Body of pancreas (tissue), 4 donors: ENCODE measurements at regions not wholly inside any gene's neighbourhood (a gene's known extent, or its start where the extent isn't known, plus 50 kb on each side); places are given as distances from the start of the nearest gene placed in this dataset.

Experiments used
- ATAC-seq: fragments of 150-250 bp; one replicate; pipeline ENCODE4 v1.9.1; 2016
- DNase-seq, 4 donors: peaks; one replicate each; pipeline ENCODE4 v3.0.0-alpha.2; 2019
- H3K27ac ChIP-seq, 4 donors: fragments of 200-600 bp; sonication (generic); 1 replicate in 3 of 4; 2 replicates in 1 of 4; pipeline versions ENCODE4 v1.5.1 to v1.6.1; 2016 to 2019; ENCODE audit warnings: mild to moderate bottlenecking in 1 of 4, mixed read lengths in 1 of 4, moderate library complexity in 1 of 4
- H3K27me3 ChIP-seq, 2 donors: fragments of 200-600 bp; sonication (generic); one replicate each; pipeline ENCODE4 v1.6.0; 2016; ENCODE audit warnings: mild to moderate bottlenecking in 1 of 2
- H3K36me3 ChIP-seq, 2 donors: fragments of 200-600 bp; sonication (generic); replicated peaks in 1 of 2; 2 replicates each; pipeline ENCODE4 v1.5.1; 2016; ENCODE audit warnings: low read depth in 2 of 2; ENCODE audit not compliant: insufficient read depth in 1 of 2
- H3K4me1 ChIP-seq: fragments of 200-600 bp; sonication (generic); one replicate; pipeline ENCODE4 v1.6.0; 2016
- H3K4me3 ChIP-seq, 2 donors: fragments of 200-600 bp; sonication (generic); 1 replicate in 1 of 2; 2 replicates in 1 of 2; pipeline ENCODE4 v1.5.1; 2016 to 2019
- H3K9me3 ChIP-seq, 3 donors: fragments of 200-600 bp; sonication (generic); 1 replicate in 2 of 3; 2 replicates in 1 of 3; pipeline ENCODE4 v1.5.1; 2016
- POLR2A ChIP-seq, 3 donors: fragments of 450-650 bp; IDR thresholded peaks; one replicate each; pipeline ENCODE4 v1.6.1; 2016; ENCODE audit warnings: antibody characterized with exemption in 3 of 3, mild to moderate bottlenecking in 2 of 3
- WGBS, 2 donors: methylation state at CpG; one replicate each; pipeline ENCODE4 v1.1.5; 2017; 5-methylcytosine and 5-hydroxymethylcytosine counted together
- intact Hi-C: fragments of 100-400 bp; cut with DNase I; formaldehyde crosslinking; loops from one replicate; pipeline ENCODE4 v1.15.1; 2023
- TF ChIP-seq, protein P1 (sequence below), 7 experiments: fragments of 450-650 bp in 4 of 7; fragments of 200-600 bp in 3 of 7; sonication (generic) in 3 of 7; IDR thresholded peaks; one replicate each; pipeline ENCODE4 v1.5.1; 2016 to 2019; ENCODE audit warnings: antibody characterized with exemption in 7 of 7

DNA sequence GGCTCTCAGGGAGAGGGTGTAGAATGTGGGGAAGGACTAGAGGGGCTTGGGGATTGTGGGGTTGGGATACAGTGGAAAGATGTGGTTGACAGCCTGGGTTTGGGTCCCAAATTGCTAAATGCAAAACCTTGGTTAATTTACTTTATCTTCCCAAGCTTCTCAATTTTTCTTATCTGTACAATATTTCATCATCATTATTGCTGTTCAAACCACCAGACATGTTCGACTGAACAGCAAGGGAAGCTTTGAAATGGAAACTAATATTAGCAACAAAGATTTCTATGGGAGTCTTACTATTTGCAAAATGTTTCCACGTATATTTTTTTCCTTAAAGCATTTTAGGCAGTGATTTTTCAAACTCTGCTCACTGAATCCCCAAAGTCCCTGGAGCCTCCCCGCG lies 67.0 kb upstream of the KAZN start:
- ATAC-seq: no peak
- TF ChIP-seq POLR2A (IDR thresholded peaks at IDR 0.05): no peak
- TF ChIP-seq, protein P1, sequence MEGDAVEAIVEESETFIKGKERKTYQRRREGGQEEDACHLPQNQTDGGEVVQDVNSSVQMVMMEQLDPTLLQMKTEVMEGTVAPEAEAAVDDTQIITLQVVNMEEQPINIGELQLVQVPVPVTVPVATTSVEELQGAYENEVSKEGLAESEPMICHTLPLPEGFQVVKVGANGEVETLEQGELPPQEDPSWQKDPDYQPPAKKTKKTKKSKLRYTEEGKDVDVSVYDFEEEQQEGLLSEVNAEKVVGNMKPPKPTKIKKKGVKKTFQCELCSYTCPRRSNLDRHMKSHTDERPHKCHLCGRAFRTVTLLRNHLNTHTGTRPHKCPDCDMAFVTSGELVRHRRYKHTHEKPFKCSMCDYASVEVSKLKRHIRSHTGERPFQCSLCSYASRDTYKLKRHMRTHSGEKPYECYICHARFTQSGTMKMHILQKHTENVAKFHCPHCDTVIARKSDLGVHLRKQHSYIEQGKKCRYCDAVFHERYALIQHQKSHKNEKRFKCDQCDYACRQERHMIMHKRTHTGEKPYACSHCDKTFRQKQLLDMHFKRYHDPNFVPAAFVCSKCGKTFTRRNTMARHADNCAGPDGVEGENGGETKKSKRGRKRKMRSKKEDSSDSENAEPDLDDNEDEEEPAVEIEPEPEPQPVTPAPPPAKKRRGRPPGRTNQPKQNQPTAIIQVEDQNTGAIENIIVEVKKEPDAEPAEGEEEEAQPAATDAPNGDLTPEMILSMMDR (IDR thresholded peaks at IDR 0.05): no peak
- DNase-seq: no peak
- Histone ChIP-seq H3K27me3 (no peaks in the 10 kb centered on the region), H3K4me1 (no peaks in the 10 kb centered on the region), H3K4me3 (no peak overlapping the region), H3K9me3 (no peaks in the 10 kb centered on the region), H3K36me3 (no peaks in the 10 kb centered on the region), H3K27ac (no peak overlapping the region)
- WGBS, 2 donors: 64 to 69% methylated on average over 4 of the region's 4 CpGs
- intact Hi-C loops: loop anchor here (10.0 kb wide), 1 partner anchor 107 kb away; no protein-coding TSS in a partner anchor

DNA sequence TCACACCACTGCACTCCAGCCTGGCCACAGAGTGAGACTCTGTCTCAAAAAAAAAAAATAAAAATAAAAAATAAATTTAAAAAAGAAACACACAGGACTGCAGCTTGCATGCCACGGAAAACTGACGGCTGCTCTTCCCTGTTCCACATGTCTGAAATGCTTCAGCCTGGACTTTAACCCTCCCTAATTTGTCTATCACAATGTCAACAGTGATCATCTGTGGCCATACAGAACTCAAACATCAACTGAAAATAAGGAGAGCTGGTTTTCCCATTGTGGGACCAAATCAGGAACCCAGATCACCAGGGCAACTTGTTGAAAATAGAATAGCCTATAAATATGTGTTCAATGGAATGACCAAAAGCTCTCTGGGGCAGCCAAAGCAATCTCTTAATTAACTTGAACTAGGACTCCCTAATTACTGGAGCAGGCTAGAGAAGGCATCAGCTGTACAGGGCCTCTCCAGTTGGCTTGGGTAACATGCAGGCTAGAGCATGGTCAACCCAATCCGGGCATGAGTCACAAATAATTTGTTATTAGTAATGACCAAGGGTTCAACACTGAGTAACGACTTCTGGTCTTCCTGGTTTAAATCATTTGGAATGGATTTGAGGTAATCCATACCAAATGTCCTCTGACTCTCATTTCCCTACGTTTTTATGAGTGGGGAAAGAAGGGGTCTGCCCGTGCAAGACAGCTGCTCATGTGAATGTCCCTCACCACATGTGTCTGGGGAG lies 62.7 kb upstream of the KAZN start:
- no peak for ATAC-seq
- no peaks in the 10 kb centered on the region for H3K27me3 ChIP-seq
- no peaks in the 10 kb centered on the region for H3K9me3 ChIP-seq
- intact Hi-C loops: loop anchor here (10.0 kb wide), 1 partner anchor 111 kb away; no protein-coding TSS in a partner anchor
- H3K4me1 ChIP-seq: no peaks in the 10 kb centered on the region
- DNase-seq: no peak
- H3K36me3 ChIP-seq: no peaks in the 10 kb centered on the region
- H3K27ac ChIP-seq: no peak overlapping the region
- H3K4me3 ChIP-seq: no peak overlapping the region
- TF ChIP-seq, protein P1 (IDR thresholded peaks at IDR 0.05): no peak
- TF ChIP-seq POLR2A (IDR thresholded peaks at IDR 0.05): no peak
- WGBS, 2 donors: 60 to 71% methylated on average over 6 of the region's 6 CpGs

DNA sequence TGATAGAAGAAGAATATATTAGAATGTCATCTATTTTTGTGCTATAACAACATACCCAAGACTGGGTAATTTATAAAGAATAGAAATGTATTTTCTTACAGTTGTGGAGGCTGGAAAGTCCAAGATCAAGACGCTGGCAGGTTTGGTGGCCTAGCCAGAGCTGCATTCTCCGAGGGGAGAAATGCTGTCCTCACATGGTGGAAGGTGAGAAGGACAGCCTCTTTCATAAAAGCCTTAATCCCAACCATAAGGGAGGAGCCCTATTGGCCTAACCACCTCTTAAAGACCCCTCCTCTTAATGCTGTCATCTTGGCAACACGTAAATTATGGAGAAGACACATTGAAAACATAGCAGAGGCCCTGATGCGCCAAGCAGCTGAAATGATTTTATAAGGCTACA lies 60.1 kb upstream of the KAZN start:
- no peaks in the 10 kb centered on the region for H3K4me1 ChIP-seq
- 85 to 87% methylated on average over 4 of the region's 4 CpGs for WGBS, 2 donors
- H3K27ac ChIP-seq: no peak overlapping the region
- intact Hi-C loops: loop anchor here (10.0 kb wide), 1 partner anchor 114 kb away; no protein-coding TSS in a partner anchor
- no peaks in the 10 kb centered on the region for H3K36me3 ChIP-seq
- ATAC-seq (no peak), DNase-seq (no peak)
- H3K9me3 ChIP-seq: no peaks in the 10 kb centered on the region
- no peak overlapping the region for H3K4me3 ChIP-seq
- no peaks in the 10 kb centered on the region for H3K27me3 ChIP-seq
- TF ChIP-seq, protein P1 (IDR thresholded peaks at IDR 0.05): no peak
- no peak for TF ChIP-seq POLR2A (IDR thresholded peaks at IDR 0.05)

DNA sequence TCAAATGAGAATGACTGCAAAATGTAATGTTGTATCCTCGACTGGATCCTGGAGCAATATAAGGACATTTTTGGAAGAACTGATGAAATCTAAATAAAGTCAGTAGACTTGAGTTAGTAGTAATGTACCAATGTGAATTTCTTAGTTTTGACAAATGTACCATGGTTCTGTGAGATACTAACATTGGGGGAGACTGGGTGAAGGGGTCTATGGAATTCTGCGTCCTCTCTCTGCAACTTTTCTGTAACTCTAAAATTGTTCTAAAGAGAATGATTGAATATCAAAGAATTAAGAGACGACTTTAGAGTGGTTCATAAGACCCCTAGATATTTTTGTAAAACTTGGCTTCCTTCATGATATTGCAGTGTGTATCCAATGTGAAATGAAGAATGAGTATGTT lies 59.2 kb upstream of the KAZN start:
- WGBS, 2 donors: 88% methylated on average over 3 of the region's 3 CpGs

More for the DNA sequence above, 59.2 kb upstream of the KAZN start:
- DNase-seq (no peak), ATAC-seq (no peak)
- no peaks in the 10 kb centered on the region for H3K4me1 ChIP-seq
- no peaks in the 10 kb centered on the region for H3K36me3 ChIP-seq
- H3K27ac ChIP-seq: no peak overlapping the region
- intact Hi-C loops: loop anchor here (10.0 kb wide), 1 partner anchor 115 kb away; no protein-coding TSS in a partner anchor
- no peaks in the 10 kb centered on the region for H3K27me3 ChIP-seq
- H3K4me3 ChIP-seq: no peak overlapping the region
- no peak for TF ChIP-seq POLR2A (IDR thresholded peaks at IDR 0.05)
- TF ChIP-seq, protein P1 (IDR thresholded peaks at IDR 0.05): no peak
- H3K9me3 ChIP-seq: no peaks in the 10 kb centered on the region
